ENCODE measurements at regions not wholly inside any gene's neighbourhood (a gene's known extent, or its start where the extent isn't known, plus 50 kb on each side); places are given as distances from the start of the nearest gene placed in this dataset.

DNA sequence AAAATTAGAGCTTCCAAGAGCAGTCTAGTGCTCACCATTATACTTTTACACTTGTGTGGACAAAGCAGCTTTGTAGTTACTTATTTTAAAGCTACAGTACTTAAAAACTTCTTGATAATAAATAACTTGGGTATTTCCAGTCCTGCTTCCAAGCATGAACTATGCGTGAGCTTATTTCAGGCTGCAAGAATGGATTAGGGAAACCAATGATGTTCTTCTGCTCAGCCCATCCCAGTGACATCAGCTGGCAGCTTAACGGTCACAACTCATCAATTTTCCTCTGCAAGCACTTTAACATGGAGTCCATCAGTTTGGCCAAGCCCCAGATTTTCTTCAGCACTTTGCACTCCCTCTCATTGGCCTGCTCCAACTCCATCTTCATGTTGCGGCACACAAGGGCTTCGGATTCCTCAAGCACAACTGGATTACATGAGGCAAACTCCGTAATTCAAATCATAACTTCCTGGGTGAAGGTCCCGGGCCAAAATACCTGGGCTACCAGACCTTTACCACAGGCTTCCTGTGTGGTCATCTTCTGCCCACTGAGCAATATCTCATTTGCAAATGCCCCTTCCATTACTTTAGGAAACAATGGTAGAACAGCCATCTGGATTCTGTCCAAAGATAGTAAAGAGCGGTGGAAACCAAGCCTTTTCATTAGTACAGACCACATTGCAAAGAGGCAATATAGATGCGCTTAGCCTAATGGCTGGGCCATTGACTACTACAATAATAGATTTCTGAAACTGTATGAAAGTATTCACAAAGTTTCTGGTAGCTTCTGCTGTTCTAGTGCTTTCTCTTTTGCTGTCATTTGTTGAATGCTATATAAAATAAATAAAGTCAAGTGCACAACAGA is 87.5 kb upstream of the DAZL start:
- intact Hi-C loops (cut with micrococcal nuclease): no loop called here

More for the DNA sequence above, 87.5 kb upstream of the DAZL start:
- no peaks in the 10 kb centered on the region for H3K4me1 ChIP-seq (ENCODE audit: control insufficient read depth, insufficient read depth, low read length)
- H3K9me3 ChIP-seq (ENCODE audit: control insufficient read depth, insufficient read depth, low read length): no peaks in the 10 kb centered on the region
- H3K9me1 ChIP-seq (ENCODE audit: insufficient read depth, low read length): no peaks in the 10 kb centered on the region
- H4K8ac ChIP-seq (ENCODE audit: low read depth in 2 of 2, low read length in 2 of 2): no peak overlapping the region
- no peak overlapping the region for H3K14ac ChIP-seq (replicated peaks; ENCODE audit: low read depth, low read length)
- TF ChIP-seq CHD1 (IDR thresholded peaks at IDR 0.05; ENCODE audit: low read depth, low read length) (no peak), POLR2A (IDR thresholded peaks at IDR 0.05; ENCODE audit: low read depth, low read length) (no peak), MAFK (IDR thresholded peaks at IDR 0.05; ENCODE audit: low read depth, low read length) (no peak), RAD21 (IDR thresholded peaks at IDR 0.05; ENCODE audit: low read length) (no peak), MXI1 (IDR thresholded peaks at IDR 0.05; ENCODE audit: borderline replicate concordance, low read depth, low read length) (no peak), RFX5 (IDR thresholded peaks at IDR 0.05; ENCODE audit: low read depth, low read length) (no peak), NFE2L2 (IDR thresholded peaks at IDR 0.05; ENCODE audit: low read depth, low read length) (no peak), CEBPB (IDR thresholded peaks at IDR 0.05; ENCODE audit: low read depth, low read length) (no peak), RCOR1 (IDR thresholded peaks at IDR 0.05; ENCODE audit: insufficient replicate concordance, low read length) (no peak), MAZ (IDR thresholded peaks at IDR 0.05; ENCODE audit: borderline replicate concordance, low read depth, low read length) (no peak)
- TF ChIP-seq, protein P1, sequence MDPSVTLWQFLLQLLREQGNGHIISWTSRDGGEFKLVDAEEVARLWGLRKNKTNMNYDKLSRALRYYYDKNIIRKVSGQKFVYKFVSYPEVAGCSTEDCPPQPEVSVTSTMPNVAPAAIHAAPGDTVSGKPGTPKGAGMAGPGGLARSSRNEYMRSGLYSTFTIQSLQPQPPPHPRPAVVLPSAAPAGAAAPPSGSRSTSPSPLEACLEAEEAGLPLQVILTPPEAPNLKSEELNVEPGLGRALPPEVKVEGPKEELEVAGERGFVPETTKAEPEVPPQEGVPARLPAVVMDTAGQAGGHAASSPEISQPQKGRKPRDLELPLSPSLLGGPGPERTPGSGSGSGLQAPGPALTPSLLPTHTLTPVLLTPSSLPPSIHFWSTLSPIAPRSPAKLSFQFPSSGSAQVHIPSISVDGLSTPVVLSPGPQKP (IDR thresholded peaks at IDR 0.05; ENCODE audit: borderline replicate concordance, low read depth, low read length): no peak
- TF ChIP-seq, protein P2, sequence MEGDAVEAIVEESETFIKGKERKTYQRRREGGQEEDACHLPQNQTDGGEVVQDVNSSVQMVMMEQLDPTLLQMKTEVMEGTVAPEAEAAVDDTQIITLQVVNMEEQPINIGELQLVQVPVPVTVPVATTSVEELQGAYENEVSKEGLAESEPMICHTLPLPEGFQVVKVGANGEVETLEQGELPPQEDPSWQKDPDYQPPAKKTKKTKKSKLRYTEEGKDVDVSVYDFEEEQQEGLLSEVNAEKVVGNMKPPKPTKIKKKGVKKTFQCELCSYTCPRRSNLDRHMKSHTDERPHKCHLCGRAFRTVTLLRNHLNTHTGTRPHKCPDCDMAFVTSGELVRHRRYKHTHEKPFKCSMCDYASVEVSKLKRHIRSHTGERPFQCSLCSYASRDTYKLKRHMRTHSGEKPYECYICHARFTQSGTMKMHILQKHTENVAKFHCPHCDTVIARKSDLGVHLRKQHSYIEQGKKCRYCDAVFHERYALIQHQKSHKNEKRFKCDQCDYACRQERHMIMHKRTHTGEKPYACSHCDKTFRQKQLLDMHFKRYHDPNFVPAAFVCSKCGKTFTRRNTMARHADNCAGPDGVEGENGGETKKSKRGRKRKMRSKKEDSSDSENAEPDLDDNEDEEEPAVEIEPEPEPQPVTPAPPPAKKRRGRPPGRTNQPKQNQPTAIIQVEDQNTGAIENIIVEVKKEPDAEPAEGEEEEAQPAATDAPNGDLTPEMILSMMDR (conservative IDR thresholded peaks at IDR 0.05; ENCODE audit: low read depth, low read length): no peak
- no peak overlapping the region for H3K23ac ChIP-seq (ENCODE audit: low read depth, low read length)
- H2AFZ ChIP-seq (replicated peaks; ENCODE audit: low read length, poor library complexity): no peak overlapping the region
- no CpG with 5 or more reads among the region's 8 CpGs for WGBS, 2 experiments (ENCODE audit: extremely low coverage in 2 of 2, insufficient read length in 1 of 2)
- no peak for DNase-seq
- no peak overlapping the region for H3K9ac ChIP-seq (ENCODE audit: low read depth, low read length)
- no peak overlapping the region for H3K56ac ChIP-seq (ENCODE audit: extremely low read depth, insufficient read depth, low read length)
- no peak overlapping the region for H2AK9ac ChIP-seq (replicated peaks; ENCODE audit: low read depth, low read length, poor library complexity)
- H4K91ac ChIP-seq (ENCODE audit: insufficient read depth, low read depth, low read length): no peak overlapping the region
- ATAC-seq (ENCODE audit: low read depth): no peak
- H2BK20ac ChIP-seq (ENCODE audit: low read depth, low read length): no peak overlapping the region
- no peak overlapping the region for H3K4me3 ChIP-seq (ENCODE audit: insufficient read depth, low read depth, low read length)
- in situ Hi-C loops (cut with MboI; ENCODE audit: low sequenced_read_pairs) (no loop called here), dilution Hi-C loops (cut with HindIII; ENCODE audit: low sequenced_read_pairs, unreplicated experiment) (no loop called here)
- no peak overlapping the region for H4K5ac ChIP-seq (ENCODE audit: low read depth, low read length)
- H3K4ac ChIP-seq (ENCODE audit: low read depth, low read length): no peak overlapping the region
- CTCF ChIA-PET: no interaction called here
- H3K4me2 ChIP-seq (ENCODE audit: low read depth, low read length): no peak overlapping the region
- H2BK5ac ChIP-seq (ENCODE audit: low read depth, low read length, poor library complexity, severe bottlenecking): no peak overlapping the region
- no peak overlapping the region for H3K27ac ChIP-seq (ENCODE audit: insufficient read depth, low read length)
- no peak overlapping the region for H2BK120ac ChIP-seq (ENCODE audit: low read depth, low read length)
- H3K79me1 ChIP-seq (ENCODE audit: low read depth in 1 of 2, low read length in 2 of 2): no peaks in the 10 kb centered on the region
- no peaks in the 10 kb centered on the region for H3K27me3 ChIP-seq (ENCODE audit: control insufficient read depth, insufficient read depth, low read length)
- H2AK5ac ChIP-seq (ENCODE audit: low read depth, low read length): no peak overlapping the region
- H3K36me3 ChIP-seq (ENCODE audit: control insufficient read depth, insufficient read depth, low read length): no peaks in the 10 kb centered on the region
- H2BK15ac ChIP-seq (ENCODE audit: low read depth, low read length): no peak overlapping the region
- no peak overlapping the region for H3K18ac ChIP-seq (ENCODE audit: low read depth, low read length)
- POLR2A ChIA-PET (ENCODE audit: unreplicated experiment): interaction anchor here (0.6 kb wide), 1 partner anchor 123 kb away, joined by 3 read pairs; no protein-coding TSS in a partner anchor
- no TSS peak for BruUV-seq (replicated peaks)
- no peaks in the 10 kb centered on the region for H4K20me1 ChIP-seq (ENCODE audit: insufficient read depth, low read length)

Data from IMR-90 (cell line).